ENCODE measurements at regions not wholly inside any gene's neighbourhood (a gene's known extent, or its start where the extent isn't known, plus 50 kb on each side); places are given as distances from the start of the nearest gene placed in this dataset.
"Not testable (repeated sequence)": the region's sequence is repeated elsewhere in the genome, so short reads cannot be mapped to it uniquely, and the experiment has no call there.

GRCh38 chr14:53621433-53621832, 335.2 kb downstream of the BMP4 start:
- Histone ChIP-seq H3K4ac (ENCODE audit: low read depth, low read length) (no peak overlapping the region), H3K9ac (ENCODE audit: low read length) (no peak overlapping the region), H3K4me3 (ENCODE audit: low read length) (no peak overlapping the region), H3K36me3 (ENCODE audit: control insufficient read depth, insufficient read depth, low read length) (no peaks in the 10 kb centered on the region), H3K56ac (ENCODE audit: low read length) (no peak overlapping the region), H3K23ac (ENCODE audit: low read length) (no peak overlapping the region), H3K27ac (ENCODE audit: low read depth, low read length) (no peak overlapping the region), H3K4me2 (ENCODE audit: low read length) (no peak overlapping the region), H3K79me1 (ENCODE audit: low read length) (no peaks in the 10 kb centered on the region), H2BK120ac (ENCODE audit: low read depth, low read length) (no peak overlapping the region), H4K5ac (ENCODE audit: low read length) (no peak overlapping the region), H3K27me3 (ENCODE audit: insufficient read depth, low read length, poor library complexity) (no peaks in the 10 kb centered on the region), H3K79me2 (ENCODE audit: control insufficient read depth, insufficient read depth, low read length) (no peaks in the 10 kb centered on the region), H3K18ac (ENCODE audit: low read length) (no peak overlapping the region), H2BK15ac (replicated peaks; ENCODE audit: low read depth) (no peak overlapping the region), H2BK5ac (ENCODE audit: low read length) (no peak overlapping the region), H4K8ac (ENCODE audit: low read depth, low read length) (no peak overlapping the region), H3K4me1 (ENCODE audit: control insufficient read depth, low read depth, low read length) (peaks cover 2% of the 10 kb centered on the region), H2AK5ac (ENCODE audit: low read length) (no peak overlapping the region)
- no peak for DNase-seq
- no CpG with 5 or more reads among the region's 3 CpGs for WGBS (ENCODE audit: extremely low coverage, insufficient coverage, low lambda C conversion rate)

- H2AK5ac ChIP-seq (ENCODE audit: low read length), result no peak overlapping the region
- no peak overlapping the region for H4K5ac ChIP-seq (ENCODE audit: low read length)
- peaks cover 2% of the 10 kb centered on the region for H3K4me1 ChIP-seq (ENCODE audit: control insufficient read depth, low read depth, low read length)
- H3K4me2 ChIP-seq (ENCODE audit: low read length), result no peak overlapping the region
- H3K18ac ChIP-seq (ENCODE audit: low read length), result no peak overlapping the region
- no peak overlapping the region for H4K8ac ChIP-seq (ENCODE audit: low read depth, low read length)
- no peaks in the 10 kb centered on the region for H3K36me3 ChIP-seq (ENCODE audit: control insufficient read depth, insufficient read depth, low read length)
- no peaks in the 10 kb centered on the region for H3K27me3 ChIP-seq (ENCODE audit: insufficient read depth, low read length, poor library complexity)
- no peak overlapping the region for H3K23ac ChIP-seq (ENCODE audit: low read length)
- H3K4me3 ChIP-seq (ENCODE audit: low read length), result no peak overlapping the region
- no peak overlapping the region for H3K9ac ChIP-seq (ENCODE audit: low read length)
- DNase-seq, result no peak
- no peak overlapping the region for H2BK5ac ChIP-seq (ENCODE audit: low read length)
- H2BK15ac ChIP-seq (replicated peaks; ENCODE audit: low read depth), result no peak overlapping the region
- no peak overlapping the region for H3K4ac ChIP-seq (ENCODE audit: low read depth, low read length)
- no peaks in the 10 kb centered on the region for H3K79me1 ChIP-seq (ENCODE audit: low read length)
- no CpG with 5 or more reads among the region's 1 CpG for WGBS (ENCODE audit: extremely low coverage, insufficient coverage, low lambda C conversion rate)
- no peak overlapping the region for H3K27ac ChIP-seq (ENCODE audit: low read depth, low read length)
- H2BK120ac ChIP-seq (ENCODE audit: low read depth, low read length), result no peak overlapping the region
- no peaks in the 10 kb centered on the region for H3K79me2 ChIP-seq (ENCODE audit: control insufficient read depth, insufficient read depth, low read length)
- no peak overlapping the region for H3K56ac ChIP-seq (ENCODE audit: low read length)
These were observed 335.7 kb downstream of the BMP4 start for GRCh38 chr14:53620890-53621289.

- Histone ChIP-seq H3K9ac (ENCODE audit: low read length) (no peak overlapping the region), H2BK15ac (replicated peaks; ENCODE audit: low read depth) (no peak overlapping the region), H3K4me1 (ENCODE audit: control insufficient read depth, low read depth, low read length) (peaks cover 2% of the 10 kb centered on the region), H3K4ac (ENCODE audit: low read depth, low read length) (no peak overlapping the region), H3K18ac (ENCODE audit: low read length) (no peak overlapping the region), H4K5ac (ENCODE audit: low read length) (no peak overlapping the region), H3K4me3 (ENCODE audit: low read length) (no peak overlapping the region), H3K27me3 (ENCODE audit: insufficient read depth, low read length, poor library complexity) (no peaks in the 10 kb centered on the region), H2AK5ac (ENCODE audit: low read length) (no peak overlapping the region), H3K27ac (ENCODE audit: low read depth, low read length) (no peak overlapping the region), H3K56ac (ENCODE audit: low read length) (no peak overlapping the region), H3K4me2 (ENCODE audit: low read length) (no peak overlapping the region), H4K8ac (ENCODE audit: low read depth, low read length) (no peak overlapping the region), H3K79me2 (ENCODE audit: control insufficient read depth, insufficient read depth, low read length) (no peaks in the 10 kb centered on the region), H2BK120ac (ENCODE audit: low read depth, low read length) (no peak overlapping the region), H3K79me1 (ENCODE audit: low read length) (no peaks in the 10 kb centered on the region), H3K36me3 (ENCODE audit: control insufficient read depth, insufficient read depth, low read length) (no peaks in the 10 kb centered on the region), H2BK5ac (ENCODE audit: low read length) (no peak overlapping the region), H3K23ac (ENCODE audit: low read length) (no peak overlapping the region)
- DNase-seq, result peak; percentile 14
- WGBS (ENCODE audit: extremely low coverage, insufficient coverage, low lambda C conversion rate), result no CpG with 5 or more reads among the region's 2 CpGs
These were observed 336.3 kb downstream of the BMP4 start for GRCh38 chr14:53620317-53620716.

GRCh38 chr14:53619691-53620231, 336.9 kb downstream of the BMP4 start:
- Histone ChIP-seq H3K9ac (ENCODE audit: low read length) (no peak overlapping the region), H3K56ac (ENCODE audit: low read length) (no peak overlapping the region), H3K4me1 (ENCODE audit: control insufficient read depth, low read depth, low read length) (peaks cover 2% of the 10 kb centered on the region), H4K8ac (ENCODE audit: low read depth, low read length) (no peak overlapping the region), H4K5ac (ENCODE audit: low read length) (no peak overlapping the region), H2BK5ac (ENCODE audit: low read length) (no peak overlapping the region), H3K27me3 (ENCODE audit: insufficient read depth, low read length, poor library complexity) (no peaks in the 10 kb centered on the region), H3K36me3 (ENCODE audit: control insufficient read depth, insufficient read depth, low read length) (no peaks in the 10 kb centered on the region), H3K18ac (ENCODE audit: low read length) (no peak overlapping the region), H3K23ac (ENCODE audit: low read length) (no peak overlapping the region), H3K4me3 (ENCODE audit: low read length) (no peak overlapping the region), H2BK15ac (replicated peaks; ENCODE audit: low read depth) (no peak overlapping the region), H3K4me2 (ENCODE audit: low read length) (no peak overlapping the region), H3K27ac (ENCODE audit: low read depth, low read length) (no peak overlapping the region), H3K79me2 (ENCODE audit: control insufficient read depth, insufficient read depth, low read length) (no peaks in the 10 kb centered on the region), H3K4ac (ENCODE audit: low read depth, low read length) (no peak overlapping the region), H3K79me1 (ENCODE audit: low read length) (no peaks in the 10 kb centered on the region), H2BK120ac (ENCODE audit: low read depth, low read length) (no peak overlapping the region), H2AK5ac (ENCODE audit: low read length) (no peak overlapping the region)
- peak; percentile 80 for DNase-seq
- no CpG with 5 or more reads among the region's 3 CpGs for WGBS (ENCODE audit: extremely low coverage, insufficient coverage, low lambda C conversion rate)

GRCh38 chr14:53616536-53616935, 340.1 kb downstream of the BMP4 start:
- not testable (repeated sequence) for H3K27ac ChIP-seq (ENCODE audit: low read depth, low read length); H3K4ac ChIP-seq (ENCODE audit: low read depth, low read length); H3K4me1 ChIP-seq (ENCODE audit: control insufficient read depth, low read depth, low read length); H4K5ac ChIP-seq (ENCODE audit: low read length); H3K79me1 ChIP-seq (ENCODE audit: low read length); H2BK120ac ChIP-seq (ENCODE audit: low read depth, low read length); H3K36me3 ChIP-seq (ENCODE audit: control insufficient read depth, insufficient read depth, low read length); H2BK15ac ChIP-seq (replicated peaks; ENCODE audit: low read depth); H3K4me2 ChIP-seq (ENCODE audit: low read length); H3K9ac ChIP-seq (ENCODE audit: low read length); H3K27me3 ChIP-seq (ENCODE audit: insufficient read depth, low read length, poor library complexity); H2BK5ac ChIP-seq (ENCODE audit: low read length); H3K56ac ChIP-seq (ENCODE audit: low read length); H2AK5ac ChIP-seq (ENCODE audit: low read length); H3K23ac ChIP-seq (ENCODE audit: low read length); H4K8ac ChIP-seq (ENCODE audit: low read depth, low read length); H3K79me2 ChIP-seq (ENCODE audit: control insufficient read depth, insufficient read depth, low read length); DNase-seq; H3K18ac ChIP-seq (ENCODE audit: low read length); H3K4me3 ChIP-seq (ENCODE audit: low read length)
- no CpG with 5 or more reads among the region's 2 CpGs for whole genome bisulfite sequencing (ENCODE audit: extremely low coverage, insufficient coverage, low lambda C conversion rate)

- Histone ChIP-seq H2BK5ac (ENCODE audit: low read length) (no peak overlapping the region), H3K56ac (ENCODE audit: low read length) (no peak overlapping the region), H3K23ac (ENCODE audit: low read length) (no peak overlapping the region), H3K4me3 (ENCODE audit: low read length) (no peak overlapping the region), H4K5ac (ENCODE audit: low read length) (no peak overlapping the region), H3K9ac (ENCODE audit: low read length) (no peak overlapping the region), H3K79me2 (ENCODE audit: control insufficient read depth, insufficient read depth, low read length) (no peaks in the 10 kb centered on the region), H2AK5ac (ENCODE audit: low read length) (no peak overlapping the region), H3K36me3 (ENCODE audit: control insufficient read depth, insufficient read depth, low read length) (no peaks in the 10 kb centered on the region), H4K8ac (ENCODE audit: low read depth, low read length) (no peak overlapping the region), H3K18ac (ENCODE audit: low read length) (no peak overlapping the region), H3K27ac (ENCODE audit: low read depth, low read length) (no peak overlapping the region), H3K79me1 (ENCODE audit: low read length) (no peaks in the 10 kb centered on the region), H3K4ac (ENCODE audit: low read depth, low read length) (no peak overlapping the region), H3K27me3 (ENCODE audit: insufficient read depth, low read length, poor library complexity) (no peaks in the 10 kb centered on the region), H2BK120ac (ENCODE audit: low read depth, low read length) (no peak overlapping the region), H3K4me2 (ENCODE audit: low read length) (no peak overlapping the region), H2BK15ac (replicated peaks; ENCODE audit: low read depth) (no peak overlapping the region), H3K4me1 (ENCODE audit: control insufficient read depth, low read depth, low read length) (peaks cover 2% of the 10 kb centered on the region)
- no peak for DNase-seq
- WGBS (ENCODE audit: extremely low coverage, insufficient coverage, low lambda C conversion rate), result no CpG with 5 or more reads among the region's 3 CpGs
These were observed 341.4 kb downstream of the BMP4 start for GRCh38 chr14:53615252-53615651.
